ENCODE measurements at regions not wholly inside any gene's neighbourhood (a gene's known extent, or its start where the extent isn't known, plus 50 kb on each side); places are given as distances from the start of the nearest gene placed in this dataset.

DNA sequence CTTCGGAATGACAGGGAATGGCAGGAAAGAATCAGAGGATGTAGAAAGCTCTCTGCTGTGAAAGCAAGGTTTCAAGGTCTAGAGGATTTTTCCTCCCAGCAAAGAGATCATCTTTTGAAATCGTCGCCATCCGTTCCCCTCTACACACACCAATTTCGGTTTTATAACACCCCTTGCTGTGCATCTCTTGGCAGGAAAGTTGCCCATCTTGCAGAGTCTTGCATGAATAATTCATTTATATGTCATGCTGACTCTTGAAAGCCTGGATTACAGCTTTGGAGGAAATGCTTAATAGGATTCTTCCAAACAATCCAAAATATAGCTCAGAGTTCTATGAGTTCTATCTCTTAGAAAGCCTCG, 262.7 kb downstream of the CHL1 start:
- WGBS = 85% methylated on average over 6 of the region's 6 CpGs
- Histone ChIP-seq H3K9me3 (no peaks in the 10 kb centered on the region), H3K4me1 (replicated peaks) (no peaks in the 10 kb centered on the region), H3K27me3 (replicated peaks; ENCODE audit: insufficient read depth) (peaks cover 2% of the 10 kb centered on the region), H3K27ac (no peak overlapping the region), H3K36me3 (no peaks in the 10 kb centered on the region), H3K4me3 (no peak overlapping the region)
- DNase-seq (ENCODE audit: low spot score) = no peak
- intact Hi-C loops (cut with DNase I) = no loop called here
- TF ChIP-seq, protein P1, sequence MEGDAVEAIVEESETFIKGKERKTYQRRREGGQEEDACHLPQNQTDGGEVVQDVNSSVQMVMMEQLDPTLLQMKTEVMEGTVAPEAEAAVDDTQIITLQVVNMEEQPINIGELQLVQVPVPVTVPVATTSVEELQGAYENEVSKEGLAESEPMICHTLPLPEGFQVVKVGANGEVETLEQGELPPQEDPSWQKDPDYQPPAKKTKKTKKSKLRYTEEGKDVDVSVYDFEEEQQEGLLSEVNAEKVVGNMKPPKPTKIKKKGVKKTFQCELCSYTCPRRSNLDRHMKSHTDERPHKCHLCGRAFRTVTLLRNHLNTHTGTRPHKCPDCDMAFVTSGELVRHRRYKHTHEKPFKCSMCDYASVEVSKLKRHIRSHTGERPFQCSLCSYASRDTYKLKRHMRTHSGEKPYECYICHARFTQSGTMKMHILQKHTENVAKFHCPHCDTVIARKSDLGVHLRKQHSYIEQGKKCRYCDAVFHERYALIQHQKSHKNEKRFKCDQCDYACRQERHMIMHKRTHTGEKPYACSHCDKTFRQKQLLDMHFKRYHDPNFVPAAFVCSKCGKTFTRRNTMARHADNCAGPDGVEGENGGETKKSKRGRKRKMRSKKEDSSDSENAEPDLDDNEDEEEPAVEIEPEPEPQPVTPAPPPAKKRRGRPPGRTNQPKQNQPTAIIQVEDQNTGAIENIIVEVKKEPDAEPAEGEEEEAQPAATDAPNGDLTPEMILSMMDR (IDR thresholded peaks at IDR 0.05) = no peak
- TF ChIP-seq POLR2A (IDR thresholded peaks at IDR 0.05) (no peak), POLR2AphosphoS5 (IDR thresholded peaks at IDR 0.05) (no peak)

DNA sequence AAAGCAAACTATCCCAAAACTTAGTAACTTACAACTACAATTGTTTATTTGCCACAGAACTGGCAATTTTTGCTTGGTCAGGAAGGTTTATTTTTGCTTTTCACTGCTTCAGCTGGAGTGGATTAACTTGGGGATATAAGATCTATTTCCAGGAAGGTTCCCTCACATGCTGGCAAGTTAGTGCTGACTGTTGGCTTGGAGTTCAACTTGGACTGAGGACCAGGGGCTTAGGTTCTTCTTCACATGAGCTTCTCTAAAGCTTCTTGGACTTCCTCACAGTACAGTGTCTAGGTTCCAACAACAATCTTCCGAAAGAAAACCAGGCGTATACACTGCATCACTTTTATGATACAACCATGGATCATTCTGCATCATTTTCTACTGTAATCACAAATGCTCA, 264.4 kb downstream of the CHL1 start:
- intact Hi-C loops (cut with DNase I) = no loop called here
- Histone ChIP-seq H3K9me3 (no peaks in the 10 kb centered on the region), H3K27me3 (replicated peaks; ENCODE audit: insufficient read depth) (peaks cover 2% of the 10 kb centered on the region), H3K36me3 (no peaks in the 10 kb centered on the region), H3K4me1 (replicated peaks) (no peaks in the 10 kb centered on the region), H3K27ac (no peak overlapping the region), H3K4me3 (no peak overlapping the region)
- DNase-seq (ENCODE audit: low spot score) = no peak
- no peak for TF ChIP-seq POLR2AphosphoS5 (IDR thresholded peaks at IDR 0.05)
- TF ChIP-seq POLR2A (IDR thresholded peaks at IDR 0.05) = no peak
- TF ChIP-seq, protein P1 (IDR thresholded peaks at IDR 0.05) = no peak
- WGBS = 100% methylated on average over 2 of the region's 2 CpGs

DNA sequence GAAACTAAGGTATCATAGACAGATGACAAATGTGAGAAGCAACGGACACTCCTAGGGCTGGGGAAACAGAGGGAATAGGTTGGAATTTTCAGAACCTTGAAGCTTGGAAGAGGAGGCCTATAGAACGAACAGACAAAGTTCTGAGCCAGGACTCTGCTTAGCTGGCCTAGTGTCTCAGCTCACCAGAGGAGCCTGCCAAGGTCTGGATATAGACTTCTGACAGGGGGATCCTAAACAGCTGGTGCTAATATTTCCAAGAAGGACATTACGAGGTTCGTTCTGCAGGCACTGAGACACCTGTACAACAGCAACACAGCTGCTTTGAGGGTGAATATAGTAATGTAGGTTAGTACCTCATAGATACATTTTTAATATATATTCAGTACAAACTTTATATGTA, 266.3 kb downstream of the CHL1 start:
- Histone ChIP-seq H3K9me3 (no peaks in the 10 kb centered on the region), H3K4me1 (replicated peaks) (no peaks in the 10 kb centered on the region), H3K27ac (no peak overlapping the region), H3K27me3 (replicated peaks; ENCODE audit: insufficient read depth) (peaks cover 2% of the 10 kb centered on the region), H3K36me3 (no peaks in the 10 kb centered on the region), H3K4me3 (no peak overlapping the region)
- WGBS = 52% methylated on average over 4 of the region's 4 CpGs
- no peak for DNase-seq (ENCODE audit: low spot score)
- TF ChIP-seq, protein P1 (IDR thresholded peaks at IDR 0.05) = no peak
- TF ChIP-seq POLR2AphosphoS5 (IDR thresholded peaks at IDR 0.05) (no peak), POLR2A (IDR thresholded peaks at IDR 0.05) (no peak)
- intact Hi-C loops (cut with DNase I) = no loop called here

DNA sequence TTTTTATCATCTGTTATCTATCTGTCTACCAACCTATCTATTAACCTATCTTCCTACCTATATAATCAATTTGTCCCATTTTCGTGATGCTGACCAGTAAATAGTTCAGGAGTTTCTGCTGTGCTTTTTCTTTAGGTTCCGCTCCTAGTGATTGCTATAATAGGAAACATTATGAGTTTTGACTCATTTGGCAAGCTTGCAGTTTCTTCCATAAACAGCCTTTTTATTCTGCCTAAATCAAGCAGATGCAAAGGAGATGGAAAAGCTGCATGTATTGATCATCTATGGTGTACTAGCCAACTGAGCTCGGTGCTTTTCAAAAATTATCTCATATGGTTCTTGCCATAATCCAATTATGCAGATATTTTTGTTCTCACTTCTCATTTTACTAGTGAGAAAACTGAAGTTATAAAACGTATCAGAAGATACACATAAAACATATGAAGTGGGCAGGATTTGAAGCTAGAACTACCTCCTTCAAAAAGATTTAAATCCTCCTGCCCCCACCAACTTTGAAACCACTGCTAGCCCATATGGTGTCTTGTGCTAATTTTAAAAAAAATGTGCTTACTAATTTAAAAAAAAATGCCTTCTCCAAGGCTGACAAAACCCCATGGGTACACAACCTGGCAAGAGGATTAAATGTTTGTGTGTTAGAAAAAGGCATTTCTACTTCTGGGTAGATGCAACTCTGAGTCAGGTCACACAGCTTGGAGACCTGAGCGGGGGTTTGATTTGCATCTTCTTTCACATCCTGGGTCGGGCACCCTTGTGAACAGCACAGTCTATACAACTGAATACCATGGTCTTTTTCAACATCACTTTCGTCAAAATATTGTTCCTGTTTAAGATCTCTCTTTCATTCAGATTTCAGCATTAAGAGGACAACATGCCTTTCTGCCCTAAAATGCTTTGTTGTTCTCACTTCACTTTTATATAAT, 267.0 kb downstream of the CHL1 start:
- H3K9me3 ChIP-seq = no peaks in the 10 kb centered on the region

More for the DNA sequence above, 267.0 kb downstream of the CHL1 start:
- no peak overlapping the region for H3K27ac ChIP-seq
- intact Hi-C loops (cut with DNase I) = no loop called here
- 64% methylated on average over 7 of the region's 7 CpGs for WGBS
- no peak for DNase-seq (ENCODE audit: low spot score)
- H3K4me3 ChIP-seq = no peak overlapping the region
- no peaks in the 10 kb centered on the region for H3K4me1 ChIP-seq (replicated peaks)
- TF ChIP-seq, protein P1 (IDR thresholded peaks at IDR 0.05) = no peak
- TF ChIP-seq POLR2AphosphoS5 (IDR thresholded peaks at IDR 0.05) (no peak), POLR2A (IDR thresholded peaks at IDR 0.05) (no peak)
- no peaks in the 10 kb centered on the region for H3K36me3 ChIP-seq
- peaks cover 2% of the 10 kb centered on the region for H3K27me3 ChIP-seq (replicated peaks; ENCODE audit: insufficient read depth)
